Ishikawa (cell line): ENCODE measurements at regions not wholly inside any gene's neighbourhood (a gene's known extent, or its start where the extent isn't known, plus 50 kb on each side); places are given as distances from the start of the nearest gene placed in this dataset.

ENCODE experiments used
- CEBPB ChIP-seq: IDR thresholded peaks from 2 replicates; pipeline ENCODE4 v1.6.1; 2012
- CREB1 ChIP-seq: IDR thresholded peaks from 2 replicates; pipeline ENCODE4 v1.6.1; 2012; ENCODE audit warnings: low read depth
- EGR1 ChIP-seq: IDR thresholded peaks from 2 replicates; pipeline ENCODE4 v1.6.1; 2012
- EP300 ChIP-seq: IDR thresholded peaks from 2 replicates; pipeline ENCODE4 v1.6.1; 2012; ENCODE audit warnings: borderline replicate concordance
- FOXM1 ChIP-seq: IDR thresholded peaks from 2 replicates; pipeline ENCODE4 v1.6.1; 2012; ENCODE audit warnings: low read depth, borderline replicate concordance
- NFIC ChIP-seq: IDR thresholded peaks from 2 replicates; pipeline ENCODE4 v1.6.1; 2012
- RAD21 ChIP-seq: IDR thresholded peaks from 2 replicates; pipeline ENCODE4 v1.6.1; 2012; ENCODE audit warnings: low read depth
- TAF1 ChIP-seq: IDR thresholded peaks from 2 replicates; pipeline ENCODE4 v1.6.1; 2012; ENCODE audit warnings: low read depth, mild to moderate bottlenecking
- TCF12 ChIP-seq: IDR thresholded peaks from 2 replicates; pipeline ENCODE4 v1.6.1; 2012; ENCODE audit warnings: low read depth
- TEAD4 ChIP-seq: IDR thresholded peaks from 2 replicates; pipeline ENCODE4 v1.6.1; 2012
- YY1 ChIP-seq: IDR thresholded peaks from 2 replicates; pipeline ENCODE4 v1.6.1; 2012; ENCODE audit warnings: low read depth
- TF ChIP-seq, protein P1 (sequence below): IDR thresholded peaks from 2 replicates; pipeline ENCODE4 v1.6.1; 2012; ENCODE audit warnings: low read depth, mild to moderate bottlenecking
- TF ChIP-seq, protein P2 (sequence below): IDR thresholded peaks from 2 replicates; pipeline ENCODE4 v1.6.1; 2012
- TF ChIP-seq, protein P3 (sequence below): IDR thresholded peaks from 2 replicates; pipeline ENCODE4 v1.6.1; 2012

GRCh38 chr3:20561166-20561565 lies 375.2 kb upstream of the SGO1 start:
- no peak for TF ChIP-seq YY1
- TF ChIP-seq EP300, result no peak
- TF ChIP-seq TAF1, result no peak
- no peak for TF ChIP-seq TEAD4
- TF ChIP-seq EGR1, result no peak
- no peak for TF ChIP-seq RAD21
- TF ChIP-seq, protein P1, sequence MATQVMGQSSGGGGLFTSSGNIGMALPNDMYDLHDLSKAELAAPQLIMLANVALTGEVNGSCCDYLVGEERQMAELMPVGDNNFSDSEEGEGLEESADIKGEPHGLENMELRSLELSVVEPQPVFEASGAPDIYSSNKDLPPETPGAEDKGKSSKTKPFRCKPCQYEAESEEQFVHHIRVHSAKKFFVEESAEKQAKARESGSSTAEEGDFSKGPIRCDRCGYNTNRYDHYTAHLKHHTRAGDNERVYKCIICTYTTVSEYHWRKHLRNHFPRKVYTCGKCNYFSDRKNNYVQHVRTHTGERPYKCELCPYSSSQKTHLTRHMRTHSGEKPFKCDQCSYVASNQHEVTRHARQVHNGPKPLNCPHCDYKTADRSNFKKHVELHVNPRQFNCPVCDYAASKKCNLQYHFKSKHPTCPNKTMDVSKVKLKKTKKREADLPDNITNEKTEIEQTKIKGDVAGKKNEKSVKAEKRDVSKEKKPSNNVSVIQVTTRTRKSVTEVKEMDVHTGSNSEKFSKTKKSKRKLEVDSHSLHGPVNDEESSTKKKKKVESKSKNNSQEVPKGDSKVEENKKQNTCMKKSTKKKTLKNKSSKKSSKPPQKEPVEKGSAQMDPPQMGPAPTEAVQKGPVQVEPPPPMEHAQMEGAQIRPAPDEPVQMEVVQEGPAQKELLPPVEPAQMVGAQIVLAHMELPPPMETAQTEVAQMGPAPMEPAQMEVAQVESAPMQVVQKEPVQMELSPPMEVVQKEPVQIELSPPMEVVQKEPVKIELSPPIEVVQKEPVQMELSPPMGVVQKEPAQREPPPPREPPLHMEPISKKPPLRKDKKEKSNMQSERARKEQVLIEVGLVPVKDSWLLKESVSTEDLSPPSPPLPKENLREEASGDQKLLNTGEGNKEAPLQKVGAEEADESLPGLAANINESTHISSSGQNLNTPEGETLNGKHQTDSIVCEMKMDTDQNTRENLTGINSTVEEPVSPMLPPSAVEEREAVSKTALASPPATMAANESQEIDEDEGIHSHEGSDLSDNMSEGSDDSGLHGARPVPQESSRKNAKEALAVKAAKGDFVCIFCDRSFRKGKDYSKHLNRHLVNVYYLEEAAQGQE, result no peak
- no peak for TF ChIP-seq CEBPB
- no peak for TF ChIP-seq TCF12
- TF ChIP-seq NFIC, result no peak
- TF ChIP-seq, protein P2, sequence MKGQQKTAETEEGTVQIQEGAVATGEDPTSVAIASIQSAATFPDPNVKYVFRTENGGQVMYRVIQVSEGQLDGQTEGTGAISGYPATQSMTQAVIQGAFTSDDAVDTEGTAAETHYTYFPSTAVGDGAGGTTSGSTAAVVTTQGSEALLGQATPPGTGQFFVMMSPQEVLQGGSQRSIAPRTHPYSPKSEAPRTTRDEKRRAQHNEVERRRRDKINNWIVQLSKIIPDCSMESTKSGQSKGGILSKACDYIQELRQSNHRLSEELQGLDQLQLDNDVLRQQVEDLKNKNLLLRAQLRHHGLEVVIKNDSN, result no peak
- TF ChIP-seq, protein P3, sequence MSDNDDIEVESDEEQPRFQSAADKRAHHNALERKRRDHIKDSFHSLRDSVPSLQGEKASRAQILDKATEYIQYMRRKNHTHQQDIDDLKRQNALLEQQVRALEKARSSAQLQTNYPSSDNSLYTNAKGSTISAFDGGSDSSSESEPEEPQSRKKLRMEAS, result no peak
- TF ChIP-seq CREB1, result no peak
- no peak for TF ChIP-seq FOXM1
